Keratinocyte (primary cell): ENCODE measurements at regions not wholly inside any gene's neighbourhood (a gene's known extent, or its start where the extent isn't known, plus 50 kb on each side); places are given as distances from the start of the nearest gene placed in this dataset.

Source experiments
- CTCF ChIP-seq, 3 experiments: IDR thresholded peaks in 1 of 3; conservative IDR thresholded peaks in 1 of 3; optimal IDR thresholded peaks in 1 of 3; 2 replicates in 2 of 3; 3 replicates in 1 of 3; pipeline versions ENCODE3 to v1.5.1; 2011; ENCODE audit warnings: low read length in 3 of 3, mild to moderate bottlenecking in 3 of 3, moderate library complexity in 2 of 3, control low read depth in 1 of 3, inconsistent platforms in 1 of 3; ENCODE audit not compliant: insufficient read depth in 2 of 3; ENCODE audit errors: extremely low read depth in 1 of 3
- EZH2 ChIP-seq: IDR thresholded peaks from one replicate; pipeline ENCODE4 v1.6.1; 2012; ENCODE audit warnings: inconsistent platforms, mild to moderate bottlenecking, low read length, moderate library complexity

DNA sequence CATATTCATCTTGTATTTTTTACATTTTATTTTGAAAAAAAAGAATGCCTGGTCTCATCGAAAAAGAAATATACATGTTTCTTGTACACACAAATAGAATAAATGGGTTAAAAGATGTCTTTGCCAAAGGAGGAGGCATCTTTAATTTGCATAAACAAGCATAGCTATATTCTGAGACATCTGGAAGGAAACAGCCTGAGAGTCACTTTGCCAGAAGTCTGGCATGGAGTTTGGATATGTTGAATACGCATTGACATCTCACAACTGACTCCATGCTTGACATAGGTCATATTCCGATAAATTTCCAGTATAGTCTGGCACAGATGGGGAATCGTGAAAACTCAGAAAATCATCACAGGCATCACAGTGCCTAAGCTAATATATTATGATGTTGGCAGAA lies 1317.5 kb upstream of the CELF4 start:
- TF ChIP-seq EZH2, result no peak
- no peak for TF ChIP-seq CTCF (optimal IDR thresholded peaks at IDR 0.05 in 1 of 3, IDR thresholded peaks at IDR 0.05 in 1 of 3, conservative IDR thresholded peaks at IDR 0.05 in 1 of 3; ENCODE audit: extremely low read depth in 1 of 3, insufficient read depth in 2 of 3, low read length in 3 of 3)
